ENCODE measurements at regions not wholly inside any gene's neighbourhood (a gene's known extent, or its start where the extent isn't known, plus 50 kb on each side); places are given as distances from the start of the nearest gene placed in this dataset.

DNA sequence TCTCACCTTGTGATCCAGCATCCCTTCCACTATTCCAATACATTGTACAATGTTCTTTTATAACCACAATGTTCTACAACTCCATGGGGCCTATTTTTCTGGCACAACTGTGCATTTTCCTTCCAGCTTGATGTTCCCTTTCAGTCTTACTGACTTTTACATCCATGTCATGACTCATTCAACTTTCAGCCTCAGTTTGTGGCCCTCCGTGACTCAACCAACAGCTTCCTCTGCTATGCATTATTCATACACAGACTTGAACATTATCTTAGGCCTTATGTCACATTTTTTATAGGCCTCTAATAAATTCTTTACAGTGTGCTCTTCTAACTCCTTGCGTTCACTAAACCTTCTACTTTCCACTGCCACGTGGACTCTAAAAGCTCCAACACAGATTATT, 119.4 kb upstream of the PRMT6 start:
- Histone ChIP-seq H3K27ac (no peak overlapping the region), H3K4me1 (ENCODE audit: insufficient read depth) (no peaks in the 10 kb centered on the region), H3K9me2 (replicated peaks; ENCODE audit: insufficient read depth) (no peaks in the 10 kb centered on the region), H3K27me3 (no peaks in the 10 kb centered on the region), H3K9me3 (ENCODE audit: low read depth) (no peaks in the 10 kb centered on the region), H3K36me3 (replicated peaks; ENCODE audit: insufficient read depth, low read depth) (no peaks in the 10 kb centered on the region), H3K4me3 (no peak overlapping the region), H4K20me1 (ENCODE audit: insufficient read depth, poor library complexity, severe bottlenecking) (no peaks in the 10 kb centered on the region), H2AFZ (no peak overlapping the region), H3K4me2 (no peak overlapping the region), H3K79me2 (no peaks in the 10 kb centered on the region)
- 52% methylated on average over 3 of the region's 3 CpGs for WGBS (ENCODE audit: low lambda C conversion rate, missing lambda C conversion rate)
- DNase-seq (ENCODE audit: low spot score), result no peak
- TF ChIP-seq, protein P1, sequence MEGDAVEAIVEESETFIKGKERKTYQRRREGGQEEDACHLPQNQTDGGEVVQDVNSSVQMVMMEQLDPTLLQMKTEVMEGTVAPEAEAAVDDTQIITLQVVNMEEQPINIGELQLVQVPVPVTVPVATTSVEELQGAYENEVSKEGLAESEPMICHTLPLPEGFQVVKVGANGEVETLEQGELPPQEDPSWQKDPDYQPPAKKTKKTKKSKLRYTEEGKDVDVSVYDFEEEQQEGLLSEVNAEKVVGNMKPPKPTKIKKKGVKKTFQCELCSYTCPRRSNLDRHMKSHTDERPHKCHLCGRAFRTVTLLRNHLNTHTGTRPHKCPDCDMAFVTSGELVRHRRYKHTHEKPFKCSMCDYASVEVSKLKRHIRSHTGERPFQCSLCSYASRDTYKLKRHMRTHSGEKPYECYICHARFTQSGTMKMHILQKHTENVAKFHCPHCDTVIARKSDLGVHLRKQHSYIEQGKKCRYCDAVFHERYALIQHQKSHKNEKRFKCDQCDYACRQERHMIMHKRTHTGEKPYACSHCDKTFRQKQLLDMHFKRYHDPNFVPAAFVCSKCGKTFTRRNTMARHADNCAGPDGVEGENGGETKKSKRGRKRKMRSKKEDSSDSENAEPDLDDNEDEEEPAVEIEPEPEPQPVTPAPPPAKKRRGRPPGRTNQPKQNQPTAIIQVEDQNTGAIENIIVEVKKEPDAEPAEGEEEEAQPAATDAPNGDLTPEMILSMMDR (IDR thresholded peaks at IDR 0.05; ENCODE audit: poor library complexity), result no peak
- TF ChIP-seq EZH2phosphoT487 (IDR thresholded peaks at IDR 0.05; ENCODE audit: low read depth, severe bottlenecking, unreplicated experiment) (no peak), EZH2 (IDR thresholded peaks at IDR 0.05; ENCODE audit: borderline replicate concordance) (no peak)

DNA sequence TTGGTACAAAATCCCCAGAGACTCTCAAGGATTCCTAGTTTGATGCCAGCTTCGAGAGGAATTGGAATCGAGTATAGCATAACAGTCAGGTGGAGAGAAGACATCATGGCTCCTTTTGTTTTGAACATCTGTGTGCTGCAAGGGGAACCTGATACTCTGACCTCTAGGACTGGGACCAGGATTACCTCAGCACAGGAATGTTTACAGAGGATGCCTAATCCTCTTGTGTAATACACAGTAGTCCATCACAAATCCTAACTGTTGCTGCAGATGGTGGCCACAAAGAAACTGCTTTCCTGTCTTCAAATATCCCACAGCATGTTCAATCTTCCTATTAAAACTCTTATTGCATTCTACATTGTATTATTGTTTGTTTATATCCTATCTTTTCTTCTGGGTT, 111.8 kb upstream of the PRMT6 start:
- no peak for DNase-seq (ENCODE audit: low spot score)
- Histone ChIP-seq H3K4me3 (no peak overlapping the region), H3K27me3 (no peaks in the 10 kb centered on the region), H3K36me3 (replicated peaks; ENCODE audit: insufficient read depth, low read depth) (no peaks in the 10 kb centered on the region), H3K4me1 (ENCODE audit: insufficient read depth) (no peaks in the 10 kb centered on the region), H2AFZ (no peak overlapping the region), H3K27ac (no peak overlapping the region), H3K4me2 (no peak overlapping the region), H3K9me3 (ENCODE audit: low read depth) (no peaks in the 10 kb centered on the region), H4K20me1 (ENCODE audit: insufficient read depth, poor library complexity, severe bottlenecking) (no peaks in the 10 kb centered on the region), H3K79me2 (no peaks in the 10 kb centered on the region), H3K9me2 (replicated peaks; ENCODE audit: insufficient read depth) (no peaks in the 10 kb centered on the region)
- 80% methylated on average over 2 of the region's 2 CpGs for WGBS (ENCODE audit: low lambda C conversion rate, missing lambda C conversion rate)
- TF ChIP-seq EZH2 (IDR thresholded peaks at IDR 0.05; ENCODE audit: borderline replicate concordance) (no peak), EZH2phosphoT487 (IDR thresholded peaks at IDR 0.05; ENCODE audit: low read depth, severe bottlenecking, unreplicated experiment) (no peak)
- TF ChIP-seq, protein P1 (IDR thresholded peaks at IDR 0.05; ENCODE audit: poor library complexity), result no peak

DNA sequence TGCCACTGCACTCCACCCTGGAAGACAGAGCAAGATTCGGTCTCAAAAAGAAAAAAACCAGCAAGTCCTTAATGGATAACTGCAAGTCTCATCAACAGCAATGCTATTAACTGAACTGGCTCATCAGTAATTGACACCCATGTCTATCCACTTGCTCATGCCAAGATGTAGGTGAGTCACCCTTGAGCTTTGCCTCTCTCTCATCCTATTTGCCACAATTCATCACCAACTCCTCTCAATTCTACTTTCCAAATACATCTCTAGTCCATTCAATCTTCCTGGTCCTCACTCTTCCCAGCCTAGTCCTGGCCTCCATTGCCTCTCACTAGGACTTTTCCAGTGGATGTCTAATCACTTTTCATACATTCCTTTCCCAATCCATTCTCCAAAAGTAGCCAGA, 103.7 kb upstream of the PRMT6 start:
- DNase-seq (ENCODE audit: low spot score), result no peak
- Histone ChIP-seq H3K36me3 (replicated peaks; ENCODE audit: insufficient read depth, low read depth) (no peaks in the 10 kb centered on the region), H3K9me3 (ENCODE audit: low read depth) (no peaks in the 10 kb centered on the region), H3K27ac (no peak overlapping the region), H3K9me2 (replicated peaks; ENCODE audit: insufficient read depth) (no peaks in the 10 kb centered on the region), H3K79me2 (no peaks in the 10 kb centered on the region), H3K4me2 (no peak overlapping the region), H2AFZ (no peak overlapping the region), H3K4me1 (ENCODE audit: insufficient read depth) (no peaks in the 10 kb centered on the region), H3K27me3 (no peaks in the 10 kb centered on the region), H3K4me3 (no peak overlapping the region), H4K20me1 (ENCODE audit: insufficient read depth, poor library complexity, severe bottlenecking) (no peaks in the 10 kb centered on the region)
- 95% methylated on average over 1 of the region's 1 CpG for WGBS (ENCODE audit: low lambda C conversion rate, missing lambda C conversion rate)
- TF ChIP-seq EZH2phosphoT487 (IDR thresholded peaks at IDR 0.05; ENCODE audit: low read depth, severe bottlenecking, unreplicated experiment) (no peak), EZH2 (IDR thresholded peaks at IDR 0.05; ENCODE audit: borderline replicate concordance) (no peak)
- TF ChIP-seq, protein P1 (IDR thresholded peaks at IDR 0.05; ENCODE audit: poor library complexity), result no peak

DNA sequence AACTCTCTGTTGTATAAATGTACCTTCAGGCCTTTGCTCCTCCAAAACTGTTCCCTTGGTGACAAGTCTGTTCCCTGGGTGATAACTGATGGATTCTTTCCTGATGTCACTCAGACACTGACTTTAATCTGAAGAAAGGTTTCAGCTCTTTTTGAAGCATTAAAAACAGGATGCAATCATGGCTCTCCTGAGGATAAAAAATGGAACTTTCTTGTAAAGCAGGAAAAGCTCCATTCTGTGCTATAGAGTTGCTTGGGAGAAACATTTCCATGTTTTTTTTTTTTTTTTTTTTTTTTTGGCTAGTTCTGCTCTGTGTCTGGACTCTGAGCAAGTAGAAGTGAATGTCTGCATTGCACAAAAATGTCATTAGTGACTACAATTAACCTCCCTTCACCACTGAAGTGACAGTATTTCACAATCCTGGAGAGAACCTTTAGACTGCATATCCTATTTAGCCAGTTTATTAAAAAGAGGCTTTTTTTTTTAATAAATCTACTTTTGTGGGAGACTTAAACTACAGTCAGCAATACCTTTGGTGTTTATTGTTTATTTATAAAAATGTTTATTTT, 101.7 kb upstream of the PRMT6 start:
- Histone ChIP-seq H2AFZ (no peak overlapping the region), H3K27ac (no peak overlapping the region), H3K27me3 (no peaks in the 10 kb centered on the region), H3K4me2 (no peak overlapping the region), H3K79me2 (no peaks in the 10 kb centered on the region), H3K9me2 (replicated peaks; ENCODE audit: insufficient read depth) (no peaks in the 10 kb centered on the region), H3K36me3 (replicated peaks; ENCODE audit: insufficient read depth, low read depth) (no peaks in the 10 kb centered on the region), H3K4me1 (ENCODE audit: insufficient read depth) (no peaks in the 10 kb centered on the region), H4K20me1 (ENCODE audit: insufficient read depth, poor library complexity, severe bottlenecking) (no peaks in the 10 kb centered on the region), H3K9me3 (ENCODE audit: low read depth) (no peaks in the 10 kb centered on the region), H3K4me3 (no peak overlapping the region)
- TF ChIP-seq EZH2phosphoT487 (IDR thresholded peaks at IDR 0.05; ENCODE audit: low read depth, severe bottlenecking, unreplicated experiment) (no peak), EZH2 (IDR thresholded peaks at IDR 0.05; ENCODE audit: borderline replicate concordance) (no peak)
- TF ChIP-seq, protein P1 (IDR thresholded peaks at IDR 0.05; ENCODE audit: poor library complexity), result no peak
- no peak for DNase-seq (ENCODE audit: low spot score)
